H9 (cell line): ENCODE measurements at regions not wholly inside any gene's neighbourhood (a gene's known extent, or its start where the extent isn't known, plus 50 kb on each side); places are given as distances from the start of the nearest gene placed in this dataset.

Experiments
- DNase-seq: peaks from one replicate; pipeline ENCODE4 v3.0.0-alpha.2; 2017
- H2AFZ ChIP-seq: one replicate; pipeline ENCODE4 v1.6.1; 2013; ENCODE audit warnings: mild to moderate bottlenecking, low read length, control low read depth, moderate library complexity
- H2AK5ac ChIP-seq: 2 replicates; pipeline ENCODE4 v1.6.1; 2013; ENCODE audit warnings: low read length, control low read depth, mixed read lengths; ENCODE audit not compliant: insufficient read length
- H2BK120ac ChIP-seq: one replicate; pipeline ENCODE4 v1.6.1; 2013; ENCODE audit warnings: low read depth, mild to moderate bottlenecking, low read length, control low read depth, inconsistent platforms; ENCODE audit not compliant: poor library complexity, severe bottlenecking
- H2BK12ac ChIP-seq: 2 replicates; pipeline ENCODE4 v1.6.1; 2013; ENCODE audit warnings: low read length, control low read depth, mixed read lengths, low read depth; ENCODE audit not compliant: insufficient read length
- H2BK15ac ChIP-seq: 2 replicates; pipeline ENCODE4 v1.6.1; 2013; ENCODE audit warnings: low read depth, low read length, control low read depth
- H2BK20ac ChIP-seq: one replicate; pipeline ENCODE4 v1.6.1; 2013; ENCODE audit warnings: low read depth, mild to moderate bottlenecking, low read length, control low read depth, inconsistent platforms; ENCODE audit not compliant: poor library complexity, severe bottlenecking
- H2BK5ac ChIP-seq: 2 replicates; pipeline ENCODE4 v1.6.1; 2013; ENCODE audit warnings: low read length, control low read depth, mixed read lengths; ENCODE audit not compliant: insufficient read length
- H3K14ac ChIP-seq: 2 replicates; pipeline ENCODE4 v1.6.1; 2013; ENCODE audit warnings: low read length, control low read depth; ENCODE audit not compliant: insufficient read depth
- H3K18ac ChIP-seq: 2 replicates; pipeline ENCODE4 v1.6.1; 2013; ENCODE audit warnings: low read depth, mild to moderate bottlenecking, mixed read lengths, low read length, control low read depth; ENCODE audit not compliant: insufficient read length
- H3K23ac ChIP-seq: 2 replicates; pipeline ENCODE4 v1.6.1; 2013; ENCODE audit warnings: low read length, control low read depth, mixed read lengths, low read depth; ENCODE audit not compliant: insufficient read length
- H3K23me2 ChIP-seq: 2 replicates; pipeline ENCODE4 v1.6.1; 2013; ENCODE audit warnings: low read depth, mild to moderate bottlenecking, mixed read lengths, low read length, control low read depth; ENCODE audit not compliant: insufficient read length, poor library complexity, severe bottlenecking
- H3K27ac ChIP-seq: 2 replicates; pipeline ENCODE4 v1.5.1; 2013; ENCODE audit warnings: low read length, control low read depth, mixed read lengths, low read depth; ENCODE audit not compliant: insufficient read length
- H3K27me3 ChIP-seq: 2 replicates; pipeline ENCODE4 v1.6.1; 2013; ENCODE audit warnings: low read length, control low read depth, inconsistent platforms; ENCODE audit not compliant: insufficient read depth
- H3K4ac ChIP-seq: 2 replicates; pipeline ENCODE4 v1.6.1; 2013; ENCODE audit warnings: low read depth, mild to moderate bottlenecking, control low read depth, inconsistent platforms, low read length, moderate library complexity
- H3K4me1 ChIP-seq: 2 replicates; pipeline ENCODE4 v1.6.1; 2013; ENCODE audit warnings: low read length, control low read depth, inconsistent platforms; ENCODE audit not compliant: insufficient read depth
- H3K4me2 ChIP-seq: 2 replicates; pipeline ENCODE4 v1.6.1; 2013; ENCODE audit warnings: low read length, control low read depth, mixed read lengths; ENCODE audit not compliant: insufficient read length, insufficient read depth
- H3K56ac ChIP-seq: 2 replicates; pipeline ENCODE4 v1.6.1; 2013; ENCODE audit warnings: low read depth, mild to moderate bottlenecking, mixed read lengths, low read length, control low read depth; ENCODE audit not compliant: insufficient read length
- H3K79me1 ChIP-seq: 2 replicates; pipeline ENCODE4 v1.6.1; 2013; ENCODE audit warnings: low read depth, mild to moderate bottlenecking, moderate library complexity, low read length, control low read depth, inconsistent platforms; ENCODE audit not compliant: insufficient read depth, poor library complexity, severe bottlenecking
- H3K79me2 ChIP-seq: 2 replicates; pipeline ENCODE4 v1.6.1; 2013; ENCODE audit warnings: low read length, control low read depth, inconsistent platforms; ENCODE audit not compliant: insufficient read depth
- H3K9ac ChIP-seq: 2 replicates; pipeline ENCODE4 v1.6.1; 2013; ENCODE audit warnings: low read length, control low read depth, mixed read lengths; ENCODE audit not compliant: insufficient read length; ENCODE audit errors: extremely low read depth
- H3K9me3 ChIP-seq: one replicate; pipeline ENCODE4 v1.6.1; 2013; ENCODE audit warnings: low read depth, low read length, inconsistent platforms; ENCODE audit not compliant: control insufficient read depth
- H3T11ph ChIP-seq: one replicate; pipeline ENCODE4 v1.6.1; 2013; ENCODE audit warnings: mild to moderate bottlenecking, low read length, control low read depth, inconsistent platforms
- H4K20me1 ChIP-seq: one replicate; pipeline ENCODE4 v1.6.1; 2013; ENCODE audit not compliant: control insufficient read depth, insufficient read length, insufficient read depth
- H4K5ac ChIP-seq: 2 replicates; pipeline ENCODE4 v1.6.1; 2013; ENCODE audit warnings: low read depth, mild to moderate bottlenecking, mixed read lengths, low read length, control low read depth; ENCODE audit not compliant: insufficient read length
- H4K8ac ChIP-seq: replicated peaks from 2 replicates; pipeline ENCODE4 v1.6.1; 2013; ENCODE audit warnings: low read length, control low read depth, mixed read lengths, low read depth; ENCODE audit not compliant: insufficient read length
- H4K91ac ChIP-seq: 2 replicates; pipeline ENCODE4 v1.6.1; 2013; ENCODE audit warnings: low read depth, mild to moderate bottlenecking, moderate library complexity, mixed read lengths, low read length, control low read depth; ENCODE audit not compliant: insufficient read length
- H3K27ac Mint-ChIP-seq, 3 experiments: 2 replicates in 2 of 3; 3 replicates in 1 of 3; pipeline ENCODE4 v1.8.0; 2020 to 2021; ENCODE audit warnings: mixed read lengths in 3 of 3, mild to moderate bottlenecking in 1 of 3, moderate library complexity in 1 of 3
- H3K27me3 Mint-ChIP-seq: 2 replicates; pipeline ENCODE4 v1.8.0; 2021; ENCODE audit warnings: low read depth, mild to moderate bottlenecking, moderate library complexity, mixed read lengths
- H3K36me3 Mint-ChIP-seq, 3 experiments: 2 replicates in 2 of 3; 3 replicates in 1 of 3; pipeline ENCODE4 v1.8.0; 2020 to 2021; ENCODE audit warnings: low read depth in 3 of 3, mixed read lengths in 3 of 3; ENCODE audit not compliant: insufficient read depth in 1 of 3
- H3K4me1 Mint-ChIP-seq, 2 experiments: 2 replicates each; pipeline ENCODE4 v1.8.0; 2020; ENCODE audit warnings: mixed read lengths in 2 of 2
- H3K4me3 Mint-ChIP-seq, 2 experiments: 2 replicates in 1 of 2; 3 replicates in 1 of 2; pipeline ENCODE4 v1.8.0; 2020 to 2021; ENCODE audit warnings: mild to moderate bottlenecking in 2 of 2, mixed read lengths in 2 of 2, moderate library complexity in 1 of 2
- H3K9me3 Mint-ChIP-seq, 2 experiments: 2 replicates in 1 of 2; 3 replicates in 1 of 2; pipeline ENCODE4 v1.8.0; 2020; ENCODE audit warnings: mild to moderate bottlenecking in 2 of 2, mixed read lengths in 2 of 2, moderate library complexity in 1 of 2
- CTCF ChIP-seq: fragments of 200-600 bp; sonication (generic); conservative IDR thresholded peaks from 3 replicates; pipeline ENCODE4 v1.8.0; 2021; ENCODE audit warnings: antibody characterized with exemption, mild to moderate bottlenecking

GRCh38 chr18:72056171-72056570 is 488.0 kb downstream of the CBLN2 start:
- H3K23ac ChIP-seq, result no peak overlapping the region
- H4K8ac ChIP-seq, result no peak overlapping the region
- Mint-ChIP-seq H3K4me1 (no peaks in the 10 kb centered on the region), H3K4me3 (no peak overlapping the region), H3K27ac (no peak overlapping the region), H3K36me3 (no peaks in the 10 kb centered on the region), H3K9me3 (no peaks in the 10 kb centered on the region), H3K27me3 (no peaks in the 10 kb centered on the region)
- H2BK20ac ChIP-seq, result no peak overlapping the region
- H3K23me2 ChIP-seq, result no peaks in the 10 kb centered on the region
- H2BK12ac ChIP-seq, result no peak overlapping the region
- no peaks in the 10 kb centered on the region for H3K4me1 ChIP-seq
- H3K14ac ChIP-seq, result no peak overlapping the region
- no peak overlapping the region for H3K56ac ChIP-seq
- H3K18ac ChIP-seq, result no peak overlapping the region
- no peak overlapping the region for H3K9ac ChIP-seq
- H2BK5ac ChIP-seq, result no peak overlapping the region
- no peaks in the 10 kb centered on the region for H3K79me2 ChIP-seq
- H3T11ph ChIP-seq, result no peak overlapping the region
- DNase-seq, result no peak
- H4K20me1 ChIP-seq, result no peaks in the 10 kb centered on the region
- H2BK120ac ChIP-seq, result no peak overlapping the region
- H3K9me3 ChIP-seq, result no peaks in the 10 kb centered on the region
- H4K5ac ChIP-seq, result no peak overlapping the region
- H3K4ac ChIP-seq, result no peak overlapping the region
- no peak for TF ChIP-seq CTCF
- H2AFZ ChIP-seq, result no peak overlapping the region
- H4K91ac ChIP-seq, result no peak overlapping the region
- H3K4me2 ChIP-seq, result no peak overlapping the region
- H3K79me1 ChIP-seq, result no peaks in the 10 kb centered on the region
- no peak overlapping the region for H3K27ac ChIP-seq
- H3K27me3 ChIP-seq, result no peaks in the 10 kb centered on the region
- no peak overlapping the region for H2BK15ac ChIP-seq
- no peak overlapping the region for H2AK5ac ChIP-seq
